Neutrophil (primary cell): ENCODE measurements at regions not wholly inside any gene's neighbourhood (a gene's known extent, or its start where the extent isn't known, plus 50 kb on each side); places are given as distances from the start of the nearest gene placed in this dataset.

ENCODE experiments used
- H3K27ac ChIP-seq: fragments of 200-600 bp; sonication (generic); 2 replicates; pipeline ENCODE4 v1.5.1; 2016; ENCODE audit warnings: mild to moderate bottlenecking, moderate library complexity
- H3K27me3 ChIP-seq: fragments of 200-600 bp; sonication (generic); 2 replicates; pipeline ENCODE4 v1.6.0; 2016; ENCODE audit warnings: mild to moderate bottlenecking
- H3K36me3 ChIP-seq: fragments of 200-600 bp; sonication (generic); 2 replicates; pipeline ENCODE4 v1.5.1; 2017
- H3K4me1 ChIP-seq, 2 experiments: fragments of 200-600 bp in 1 of 2; sonication (generic) in 1 of 2; 1 replicate in 1 of 2; 2 replicates in 1 of 2; pipeline versions ENCODE4 v1.5.1 to v1.6.1; 2013 to 2016; ENCODE audit warnings: low read depth in 1 of 2, low read length in 1 of 2, mild to moderate bottlenecking in 1 of 2, moderate library complexity in 1 of 2; ENCODE audit not compliant: control insufficient read depth in 1 of 2, insufficient read depth in 1 of 2
- H3K4me3 ChIP-seq, 2 experiments: fragments of 200-600 bp in 1 of 2; sonication (generic) in 1 of 2; 1 replicate in 1 of 2; 2 replicates in 1 of 2; pipeline ENCODE4 v1.5.1; 2013 to 2016; ENCODE audit warnings: low read depth in 1 of 2, low read length in 1 of 2, mild to moderate bottlenecking in 1 of 2, moderate library complexity in 1 of 2
- H3K9me3 ChIP-seq: fragments of 200-600 bp; sonication (generic); 2 replicates; pipeline ENCODE4 v1.5.1; 2016
- CTCF ChIP-seq: fragments of 200-600 bp; sonication (generic); IDR thresholded peaks from 2 replicates; pipeline ENCODE4 v1.5.1; 2016; ENCODE audit warnings: antibody characterized with exemption

GRCh38 chr2:12435430-12436222 is 281.1 kb upstream of the TRIB2 start:
- Histone ChIP-seq H3K4me3 (no peak overlapping the region), H3K4me1 (peaks cover 7 to 11% of the 10 kb centered on the region in 2 experiments), H3K9me3 (no peaks in the 10 kb centered on the region), H3K27me3 (no peaks in the 10 kb centered on the region), H3K27ac (no peak overlapping the region), H3K36me3 (no peaks in the 10 kb centered on the region)
- TF ChIP-seq CTCF = no peak

- TF ChIP-seq CTCF = no peak
- peaks cover 0 to 5% of the 10 kb centered on the region in 2 experiments for H3K4me1 ChIP-seq
- no peaks in the 10 kb centered on the region for H3K36me3 ChIP-seq
- no peak overlapping the region for H3K27ac ChIP-seq
- no peaks in the 10 kb centered on the region for H3K27me3 ChIP-seq
- H3K4me3 ChIP-seq = no peak overlapping the region
- H3K9me3 ChIP-seq = no peaks in the 10 kb centered on the region
Measured at GRCh38 chr2:12436483-12436882, 280.3 kb upstream of the TRIB2 start.

GRCh38 chr2:12436935-12437561 is 279.7 kb upstream of the TRIB2 start:
- no peaks in the 10 kb centered on the region for H3K27me3 ChIP-seq
- H3K4me1 ChIP-seq = no peaks in the 10 kb centered on the region
- no peaks in the 10 kb centered on the region for H3K9me3 ChIP-seq
- H3K36me3 ChIP-seq = no peaks in the 10 kb centered on the region
- H3K4me3 ChIP-seq = no peak overlapping the region
- no peak overlapping the region for H3K27ac ChIP-seq
- no peak for TF ChIP-seq CTCF

DNA sequence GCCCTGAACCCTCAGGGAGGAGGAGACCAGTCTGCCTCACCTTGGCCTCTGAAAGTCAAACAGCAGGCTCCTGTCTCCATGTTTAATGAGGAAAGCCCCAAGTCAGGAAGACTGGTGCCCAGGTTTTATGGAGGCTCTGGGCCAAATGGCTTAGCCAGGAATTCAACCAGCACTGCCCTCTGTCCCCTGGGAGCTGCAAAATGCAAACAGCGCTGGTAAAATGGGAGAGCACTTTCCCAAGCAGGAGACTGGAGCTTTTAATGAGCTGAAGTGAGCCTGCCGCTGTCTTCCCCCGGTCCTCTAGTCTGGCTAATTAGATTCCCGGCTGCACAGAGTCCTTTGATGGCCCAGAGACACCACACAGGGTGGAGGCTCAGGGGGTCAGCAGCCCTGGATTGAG is 276.0 kb upstream of the TRIB2 start:
- no peaks in the 10 kb centered on the region for H3K4me1 ChIP-seq

GRCh38 chr2:12441750-12442475 is 274.8 kb upstream of the TRIB2 start:
- H3K4me3 ChIP-seq = no peak overlapping the region
- H3K27ac ChIP-seq = no peak overlapping the region
- TF ChIP-seq CTCF = no peak
- H3K36me3 ChIP-seq = no peaks in the 10 kb centered on the region
- H3K27me3 ChIP-seq = no peaks in the 10 kb centered on the region
- H3K4me1 ChIP-seq = no peaks in the 10 kb centered on the region
- H3K9me3 ChIP-seq = no peaks in the 10 kb centered on the region

More for the DNA sequence above, 276.0 kb upstream of the TRIB2 start:
- Histone ChIP-seq H3K36me3 (no peaks in the 10 kb centered on the region), H3K9me3 (no peaks in the 10 kb centered on the region), H3K27me3 (no peaks in the 10 kb centered on the region), H3K4me3 (no peak overlapping the region), H3K27ac (no peak overlapping the region)
- TF ChIP-seq CTCF = no peak
